Fibroblast of skin of back (primary cell): ENCODE measurements at regions not wholly inside any gene's neighbourhood (a gene's known extent, or its start where the extent isn't known, plus 50 kb on each side); places are given as distances from the start of the nearest gene placed in this dataset.

ENCODE experiments used
- DNase-seq: peaks from one replicate; pipeline ENCODE4 v3.0.0-alpha.2; 2013

GRCh38 chr1:84759756-84760155 lies 69.5 kb upstream of the SSX2IP start:
- no peak for DNase-seq

GRCh38 chr1:84758968-84759491 lies 68.8 kb upstream of the SSX2IP start:
- peak; percentile 82 for DNase-seq

- DNase-seq = no peak
Measured at GRCh38 chr1:84758476-84758875, 68.2 kb upstream of the SSX2IP start.

GRCh38 chr1:84757301-84757700 lies 67.0 kb upstream of the SSX2IP start:
- no peak for DNase-seq

- DNase-seq = peak; percentile 67
Measured at GRCh38 chr1:84756455-84757082, 66.3 kb upstream of the SSX2IP start.

- DNase-seq = no peak
Measured at GRCh38 chr1:84756001-84756400, 65.7 kb upstream of the SSX2IP start.

GRCh38 chr1:84755216-84755615 lies 65.0 kb upstream of the SSX2IP start:
- DNase-seq = no peak

- no peak for DNase-seq
Measured at GRCh38 chr1:84754386-84754703, 64.1 kb upstream of the SSX2IP start.

GRCh38 chr1:84753516-84754385 lies 63.5 kb upstream of the SSX2IP start:
- peak; percentile 60 for DNase-seq

GRCh38 chr1:84750110-84750730 lies 60.0 kb upstream of the SSX2IP start:
- DNase-seq = no peak

- DNase-seq = no peak
Measured at GRCh38 chr1:84749427-84749826, 59.2 kb upstream of the SSX2IP start.

GRCh38 chr1:84748364-84748763 lies 58.1 kb upstream of the SSX2IP start:
- DNase-seq = no peak

- no peak for DNase-seq
Measured at GRCh38 chr1:84745857-84746256, 55.6 kb upstream of the SSX2IP start.

- DNase-seq = no peak
Measured at GRCh38 chr1:84743896-84744295, 53.6 kb upstream of the SSX2IP start.

- DNase-seq = no peak
Measured at GRCh38 chr1:84742653-84743052, 52.4 kb upstream of the SSX2IP start.

GRCh38 chr1:84740050-84740714 lies 49.9 kb upstream of the SSX2IP start:
- DNase-seq = no peak
